Body of pancreas (tissue), 4 donors: ENCODE measurements at regions not wholly inside any gene's neighbourhood (a gene's known extent, or its start where the extent isn't known, plus 50 kb on each side); places are given as distances from the start of the nearest gene placed in this dataset.

Source experiments
- ATAC-seq: fragments of 150-250 bp; one replicate; pipeline ENCODE4 v1.9.1; 2016
- DNase-seq, 4 donors: peaks; one replicate each; pipeline ENCODE4 v3.0.0-alpha.2; 2019
- H3K27ac ChIP-seq, 4 donors: fragments of 200-600 bp; sonication (generic); 1 replicate in 3 of 4; 2 replicates in 1 of 4; pipeline versions ENCODE4 v1.5.1 to v1.6.1; 2016 to 2019; ENCODE audit warnings: mild to moderate bottlenecking in 1 of 4, mixed read lengths in 1 of 4, moderate library complexity in 1 of 4
- H3K27me3 ChIP-seq, 2 donors: fragments of 200-600 bp; sonication (generic); one replicate each; pipeline ENCODE4 v1.6.0; 2016; ENCODE audit warnings: mild to moderate bottlenecking in 1 of 2
- H3K36me3 ChIP-seq, 2 donors: fragments of 200-600 bp; sonication (generic); replicated peaks in 1 of 2; 2 replicates each; pipeline ENCODE4 v1.5.1; 2016; ENCODE audit warnings: low read depth in 2 of 2; ENCODE audit not compliant: insufficient read depth in 1 of 2
- H3K4me1 ChIP-seq: fragments of 200-600 bp; sonication (generic); one replicate; pipeline ENCODE4 v1.6.0; 2016
- H3K4me3 ChIP-seq, 2 donors: fragments of 200-600 bp; sonication (generic); 1 replicate in 1 of 2; 2 replicates in 1 of 2; pipeline ENCODE4 v1.5.1; 2016 to 2019
- H3K9me3 ChIP-seq, 3 donors: fragments of 200-600 bp; sonication (generic); 1 replicate in 2 of 3; 2 replicates in 1 of 3; pipeline ENCODE4 v1.5.1; 2016
- POLR2A ChIP-seq, 3 donors: fragments of 450-650 bp; IDR thresholded peaks; one replicate each; pipeline ENCODE4 v1.6.1; 2016; ENCODE audit warnings: antibody characterized with exemption in 3 of 3, mild to moderate bottlenecking in 2 of 3
- WGBS, 2 donors: methylation state at CpG; one replicate each; pipeline ENCODE4 v1.1.5; 2017; 5-methylcytosine and 5-hydroxymethylcytosine counted together
- intact Hi-C: fragments of 100-400 bp; cut with DNase I; formaldehyde crosslinking; loops from one replicate; pipeline ENCODE4 v1.15.1; 2023
- TF ChIP-seq, protein P1 (sequence below), 7 experiments: fragments of 450-650 bp in 4 of 7; fragments of 200-600 bp in 3 of 7; sonication (generic) in 3 of 7; IDR thresholded peaks; one replicate each; pipeline ENCODE4 v1.5.1; 2016 to 2019; ENCODE audit warnings: antibody characterized with exemption in 7 of 7

DNA sequence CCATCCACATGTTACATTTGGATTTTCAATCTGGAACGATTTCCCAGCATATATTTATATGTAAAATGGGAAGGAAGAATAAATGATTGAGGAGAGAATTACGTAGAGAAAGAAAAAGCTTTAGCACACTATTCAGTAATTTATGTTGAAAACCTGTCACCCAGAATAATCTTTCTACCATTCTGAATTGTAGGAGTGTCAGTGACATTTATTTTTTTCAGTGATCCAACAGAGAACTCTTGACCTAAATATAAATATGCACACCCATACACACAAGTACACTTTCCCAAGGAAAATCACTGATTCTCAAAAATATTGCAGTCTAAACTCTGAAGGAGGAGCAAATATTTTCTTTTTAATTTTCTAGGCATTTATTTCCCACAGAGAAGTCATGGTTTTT is 140.2 kb upstream of the LRP1B start:
- intact Hi-C loops, result no loop called here
- no peak for TF ChIP-seq POLR2A (IDR thresholded peaks at IDR 0.05)

DNA sequence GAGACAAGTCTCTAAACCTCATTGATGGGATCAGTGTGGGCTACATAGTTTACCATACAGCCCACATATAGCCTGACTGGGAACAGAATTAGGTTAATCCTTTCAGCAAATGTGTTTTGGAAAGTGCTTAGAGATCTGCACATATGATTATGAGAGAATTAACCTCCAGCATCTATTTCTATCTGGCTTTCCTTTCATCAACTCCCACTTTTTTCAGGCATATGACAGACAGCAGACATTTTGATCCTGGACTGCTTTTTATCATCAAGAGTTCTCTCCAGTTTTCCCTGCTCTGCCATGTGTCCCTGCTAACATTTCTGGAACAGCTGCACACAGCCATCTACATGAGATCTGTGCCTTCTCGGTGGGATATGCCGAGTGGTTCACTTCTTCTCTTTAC is 139.5 kb upstream of the LRP1B start:
- no peak overlapping the region for H3K27ac ChIP-seq
- no peaks in the 10 kb centered on the region for H3K27me3 ChIP-seq
- no peaks in the 10 kb centered on the region for H3K4me1 ChIP-seq
- DNase-seq (no peak), ATAC-seq (no peak)
- TF ChIP-seq, protein P1, sequence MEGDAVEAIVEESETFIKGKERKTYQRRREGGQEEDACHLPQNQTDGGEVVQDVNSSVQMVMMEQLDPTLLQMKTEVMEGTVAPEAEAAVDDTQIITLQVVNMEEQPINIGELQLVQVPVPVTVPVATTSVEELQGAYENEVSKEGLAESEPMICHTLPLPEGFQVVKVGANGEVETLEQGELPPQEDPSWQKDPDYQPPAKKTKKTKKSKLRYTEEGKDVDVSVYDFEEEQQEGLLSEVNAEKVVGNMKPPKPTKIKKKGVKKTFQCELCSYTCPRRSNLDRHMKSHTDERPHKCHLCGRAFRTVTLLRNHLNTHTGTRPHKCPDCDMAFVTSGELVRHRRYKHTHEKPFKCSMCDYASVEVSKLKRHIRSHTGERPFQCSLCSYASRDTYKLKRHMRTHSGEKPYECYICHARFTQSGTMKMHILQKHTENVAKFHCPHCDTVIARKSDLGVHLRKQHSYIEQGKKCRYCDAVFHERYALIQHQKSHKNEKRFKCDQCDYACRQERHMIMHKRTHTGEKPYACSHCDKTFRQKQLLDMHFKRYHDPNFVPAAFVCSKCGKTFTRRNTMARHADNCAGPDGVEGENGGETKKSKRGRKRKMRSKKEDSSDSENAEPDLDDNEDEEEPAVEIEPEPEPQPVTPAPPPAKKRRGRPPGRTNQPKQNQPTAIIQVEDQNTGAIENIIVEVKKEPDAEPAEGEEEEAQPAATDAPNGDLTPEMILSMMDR (IDR thresholded peaks at IDR 0.05), result no peak
- TF ChIP-seq POLR2A (IDR thresholded peaks at IDR 0.05), result no peak
- H3K9me3 ChIP-seq, result no peaks in the 10 kb centered on the region
- no peak overlapping the region for H3K4me3 ChIP-seq
- 73 to 75% methylated on average over 2 of the region's 2 CpGs for WGBS, 2 donors
- H3K36me3 ChIP-seq, result no peaks in the 10 kb centered on the region
- intact Hi-C loops, result no loop called here

More for the DNA sequence above, 140.2 kb upstream of the LRP1B start:
- no peaks in the 10 kb centered on the region for H3K27me3 ChIP-seq
- DNase-seq (no peak), ATAC-seq (no peak)
- 37 to 56% methylated on average over 2 of the region's 2 CpGs for WGBS, 2 donors
- no peaks in the 10 kb centered on the region for H3K9me3 ChIP-seq
- no peaks in the 10 kb centered on the region for H3K36me3 ChIP-seq
- H3K4me1 ChIP-seq, result no peaks in the 10 kb centered on the region
- no peak overlapping the region for H3K4me3 ChIP-seq
- no peak overlapping the region for H3K27ac ChIP-seq

DNA sequence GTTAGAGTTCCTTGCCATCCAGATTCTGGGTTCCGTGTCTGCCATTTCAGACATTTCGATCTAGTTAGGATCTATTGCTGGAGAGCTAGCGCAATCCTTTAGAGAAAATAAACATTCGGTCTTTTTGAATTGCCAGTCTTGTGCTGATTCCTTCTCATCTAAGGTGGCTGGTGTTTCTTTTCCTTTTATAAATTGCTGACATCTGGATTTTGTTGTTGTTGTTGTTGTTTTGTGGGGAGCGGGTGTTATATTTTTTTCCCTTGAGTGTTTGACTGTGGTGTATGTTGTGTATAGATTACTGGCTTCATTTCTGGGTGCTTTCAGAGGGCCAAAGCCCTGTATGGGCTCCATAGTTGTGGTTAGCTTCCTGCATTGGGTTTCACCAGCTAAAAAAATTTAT is 128.5 kb upstream of the LRP1B start:
- intact Hi-C loops, result no loop called here
- WGBS, 2 donors, result 87% methylated on average over 5 of the region's 5 CpGs
- ATAC-seq (no peak), DNase-seq (no peak)
- Histone ChIP-seq H3K4me1 (no peaks in the 10 kb centered on the region), H3K27ac (no peak overlapping the region), H3K9me3 (no peaks in the 10 kb centered on the region), H3K36me3 (no peaks in the 10 kb centered on the region), H3K27me3 (no peaks in the 10 kb centered on the region), H3K4me3 (no peak overlapping the region)
- TF ChIP-seq POLR2A (IDR thresholded peaks at IDR 0.05), result no peak
- TF ChIP-seq, protein P1 (IDR thresholded peaks at IDR 0.05), result no peak

DNA sequence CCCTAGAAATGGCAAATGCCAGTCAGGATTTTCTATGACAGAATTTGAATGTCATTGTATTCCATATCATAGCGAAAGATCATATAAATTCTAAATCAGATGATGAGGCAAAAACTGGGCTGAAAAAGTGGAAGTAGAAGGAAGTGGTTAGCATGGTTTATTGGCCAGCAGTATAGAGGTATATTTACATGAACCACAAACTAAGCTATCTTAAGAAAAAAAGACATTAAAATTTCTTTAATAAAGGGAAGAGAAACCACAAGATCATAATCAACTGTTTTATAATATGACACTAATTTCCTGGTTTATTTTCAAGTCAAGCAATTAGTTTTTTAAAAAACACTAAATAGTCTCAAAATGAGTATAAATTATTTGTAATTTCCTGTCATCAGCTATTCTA is 123.2 kb upstream of the LRP1B start:
- Histone ChIP-seq H3K4me3 (no peak overlapping the region), H3K4me1 (no peaks in the 10 kb centered on the region), H3K27me3 (no peaks in the 10 kb centered on the region), H3K9me3 (no peaks in the 10 kb centered on the region), H3K27ac (no peak overlapping the region), H3K36me3 (no peaks in the 10 kb centered on the region)
- DNase-seq (no peak), ATAC-seq (no peak)
- intact Hi-C loops, result no loop called here
- TF ChIP-seq, protein P1 (IDR thresholded peaks at IDR 0.05), result no peak
- TF ChIP-seq POLR2A (IDR thresholded peaks at IDR 0.05), result no peak
- 69 to 81% methylated on average over 1 of the region's 1 CpG for WGBS, 2 donors

DNA sequence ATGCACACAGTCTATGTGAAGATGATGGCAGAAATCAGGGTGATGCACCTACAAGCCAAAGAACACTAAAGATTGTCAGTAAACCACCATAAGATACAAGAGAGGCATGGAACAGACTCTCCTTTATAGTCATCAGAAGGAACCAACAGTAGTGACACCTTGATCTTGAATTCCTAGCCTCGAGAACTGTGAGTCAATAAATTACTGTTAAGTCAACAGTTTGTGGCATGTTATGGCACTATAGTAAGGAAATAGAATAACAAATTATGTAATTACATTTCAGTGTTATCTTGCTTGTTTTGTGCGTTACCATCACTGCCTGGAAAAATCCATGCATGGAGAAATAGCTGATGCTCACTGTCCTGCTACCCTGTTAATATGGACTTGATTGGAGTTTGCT is 110.2 kb upstream of the LRP1B start:
- WGBS, 2 donors, result 8 to 13% methylated on average over 2 of the region's 2 CpGs
- Histone ChIP-seq H3K4me1 (no peaks in the 10 kb centered on the region), H3K9me3 (no peaks in the 10 kb centered on the region), H3K4me3 (no peak overlapping the region), H3K27ac (no peak overlapping the region), H3K36me3 (no peaks in the 10 kb centered on the region), H3K27me3 (no peaks in the 10 kb centered on the region)
- ATAC-seq (no peak), DNase-seq (no peak)
- TF ChIP-seq, protein P1 (IDR thresholded peaks at IDR 0.05), result no peak
- no peak for TF ChIP-seq POLR2A (IDR thresholded peaks at IDR 0.05)
- intact Hi-C loops, result no loop called here
